Mesenchymal stem cell (in vitro differentiated cells and primary cell): ENCODE measurements at regions not wholly inside any gene's neighbourhood (a gene's known extent, or its start where the extent isn't known, plus 50 kb on each side); places are given as distances from the start of the nearest gene placed in this dataset.
A peak's percentile ranks its signal among the peaks of the same experiment; 100 is the strongest.

Experiments used
- DNase-seq: peaks from one replicate; pipeline ENCODE4 v3.0.0-alpha.2; 2013
- H2AFZ ChIP-seq: one replicate; pipeline ENCODE4 v1.6.1; 2013; ENCODE audit warnings: low read depth, mild to moderate bottlenecking, control low read depth, inconsistent platforms, low read length, moderate library complexity
- H2AK5ac ChIP-seq: 2 replicates; pipeline ENCODE4 v1.6.1; 2013; ENCODE audit warnings: low read length, moderate library complexity, mild to moderate bottlenecking, inconsistent platforms; ENCODE audit not compliant: severe bottlenecking
- H2BK120ac ChIP-seq: one replicate; pipeline ENCODE4 v1.6.1; 2013; ENCODE audit warnings: low read depth, mild to moderate bottlenecking, inconsistent platforms, low read length, moderate library complexity
- H2BK12ac ChIP-seq, 2 experiments: one replicate each; pipeline ENCODE4 v1.6.1; 2013; ENCODE audit warnings: inconsistent platforms in 2 of 2, low read length in 2 of 2, mild to moderate bottlenecking in 2 of 2, moderate library complexity in 2 of 2, control low read depth in 1 of 2
- H2BK15ac ChIP-seq: one replicate; pipeline ENCODE4 v1.6.1; 2013; ENCODE audit warnings: mild to moderate bottlenecking, low read depth, inconsistent platforms; ENCODE audit not compliant: poor library complexity, severe bottlenecking
- H2BK5ac ChIP-seq: 2 replicates; pipeline ENCODE4 v1.6.1; 2013; ENCODE audit warnings: low read depth, mild to moderate bottlenecking, low read length, control low read depth, inconsistent platforms; ENCODE audit not compliant: poor library complexity, severe bottlenecking
- H3K14ac ChIP-seq, 2 experiments: one replicate each; pipeline ENCODE4 v1.6.1; 2013; ENCODE audit warnings: inconsistent platforms in 2 of 2, low read length in 2 of 2, control low read depth in 1 of 2, mild to moderate bottlenecking in 1 of 2, moderate library complexity in 1 of 2
- H3K18ac ChIP-seq, 2 experiments: one replicate each; pipeline ENCODE4 v1.6.1; 2013; ENCODE audit warnings: inconsistent platforms in 2 of 2, low read length in 2 of 2, control low read depth in 1 of 2, low read depth in 1 of 2, mild to moderate bottlenecking in 1 of 2
- H3K23ac ChIP-seq, 2 experiments: one replicate each; pipeline ENCODE4 v1.6.1; 2013; ENCODE audit warnings: inconsistent platforms in 2 of 2, low read length in 2 of 2, mild to moderate bottlenecking in 2 of 2, moderate library complexity in 2 of 2, control low read depth in 1 of 2
- H3K27ac ChIP-seq: 2 replicates; pipeline ENCODE4 v1.5.1; 2013; ENCODE audit warnings: mild to moderate bottlenecking, moderate library complexity, low read length, control low read depth, inconsistent platforms; ENCODE audit not compliant: poor library complexity, severe bottlenecking
- H3K27me3 ChIP-seq, 2 experiments: 2 replicates each; pipeline versions ENCODE4 v1.6.1 to v1.7.0; 2013; ENCODE audit warnings: low read length in 2 of 2, mild to moderate bottlenecking in 2 of 2, moderate library complexity in 2 of 2, control low read depth in 1 of 2, inconsistent platforms in 1 of 2; ENCODE audit not compliant: control insufficient read depth in 1 of 2, insufficient read depth in 1 of 2
- H3K36me3 ChIP-seq, 2 experiments: 2 replicates each; pipeline versions ENCODE4 v1.6.1 to v1.7.0; 2013; ENCODE audit warnings: low read length in 2 of 2, control low read depth in 1 of 2, inconsistent platforms in 1 of 2, low read depth in 1 of 2, mild to moderate bottlenecking in 1 of 2; ENCODE audit not compliant: insufficient read depth in 2 of 2, control insufficient read depth in 1 of 2
- H3K4ac ChIP-seq, 2 experiments: one replicate each; pipeline ENCODE4 v1.6.1; 2013; ENCODE audit warnings: inconsistent platforms in 2 of 2, low read length in 2 of 2, mild to moderate bottlenecking in 2 of 2, moderate library complexity in 2 of 2, control low read depth in 1 of 2, low read depth in 1 of 2
- H3K4me1 ChIP-seq: 2 replicates; pipeline ENCODE4 v1.6.1; 2013; ENCODE audit warnings: low read depth, low read length, control low read depth; ENCODE audit not compliant: control insufficient read depth, insufficient read depth
- H3K4me2 ChIP-seq: 2 replicates; pipeline ENCODE4 v1.6.1; 2013; ENCODE audit warnings: low read length, mild to moderate bottlenecking, inconsistent platforms; ENCODE audit not compliant: poor library complexity, severe bottlenecking
- H3K4me3 ChIP-seq, 2 experiments: 2 replicates each; pipeline versions ENCODE4 v1.5.1 to v1.7.0; 2013; ENCODE audit warnings: low read length in 2 of 2, mild to moderate bottlenecking in 2 of 2, control low read depth in 1 of 2, low read depth in 1 of 2; ENCODE audit not compliant: insufficient read depth in 1 of 2
- H3K79me1 ChIP-seq: replicated peaks from 2 replicates; pipeline ENCODE4 v1.6.1; 2013; ENCODE audit warnings: mild to moderate bottlenecking, control low read depth, low read length, inconsistent platforms; ENCODE audit not compliant: poor library complexity, severe bottlenecking
- H3K9ac ChIP-seq: 2 replicates; pipeline ENCODE4 v1.7.0; 2013; ENCODE audit warnings: mild to moderate bottlenecking, low read length, moderate library complexity
- H3K9me3 ChIP-seq: 2 replicates; pipeline ENCODE4 v1.7.0; 2013; ENCODE audit warnings: mild to moderate bottlenecking, low read length; ENCODE audit not compliant: control insufficient read depth
- H4K8ac ChIP-seq: one replicate; pipeline ENCODE4 v1.6.1; 2013; ENCODE audit warnings: inconsistent platforms, mild to moderate bottlenecking, low read length, moderate library complexity
- H4K91ac ChIP-seq: one replicate; pipeline ENCODE4 v1.6.1; 2013; ENCODE audit warnings: mild to moderate bottlenecking, low read length, inconsistent platforms
- WGBS: methylation state at CpG from one replicate; pipeline ENCODE4 v1.1.7; 2013; ENCODE audit warnings: mixed read lengths; 5-methylcytosine and 5-hydroxymethylcytosine counted together

DNA sequence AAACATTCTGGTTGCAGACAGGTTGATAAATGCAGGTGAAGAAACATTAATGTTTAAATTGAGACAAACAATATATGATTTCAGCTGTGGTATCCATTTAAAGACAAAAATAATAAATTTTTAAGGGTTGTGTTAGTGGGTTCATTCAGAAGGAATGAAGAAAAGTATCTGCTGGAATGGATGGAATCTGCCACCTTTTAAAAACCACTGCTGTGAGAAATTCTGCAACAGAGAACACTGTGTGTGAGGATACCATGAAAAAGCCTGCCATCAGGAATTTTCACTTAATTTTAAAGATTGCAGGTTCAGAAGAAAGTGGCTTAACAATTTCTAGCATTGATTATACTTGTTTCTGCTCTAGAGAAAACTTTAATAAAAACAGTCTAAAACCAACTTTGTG is 184.6 kb upstream of the SOX5 start:
- Histone ChIP-seq H3K79me1 (no peaks in the 10 kb centered on the region), H2BK12ac (no peak overlapping the region), H3K9me3 (no peaks in the 10 kb centered on the region), H3K27ac (peak overlapping the region; percentile 45), H2AK5ac (no peak overlapping the region), H2BK5ac (no peak overlapping the region), H3K23ac (no peak overlapping the region), H2BK15ac (no peak overlapping the region), H2AFZ (no peak overlapping the region), H3K4ac (no peak overlapping the region), H3K18ac (no peak overlapping the region), H3K4me2 (no peak overlapping the region), H4K8ac (no peak overlapping the region), H3K4me3 (no peak overlapping the region), H3K9ac (no peak overlapping the region), H3K36me3 (no peaks in the 10 kb centered on the region), H3K4me1 (no peaks in the 10 kb centered on the region), H3K14ac (no peak overlapping the region), H4K91ac (no peak overlapping the region), H2BK120ac (no peak overlapping the region), H3K27me3 (no peaks in the 10 kb centered on the region)
- peak; percentile 6 for DNase-seq

DNA sequence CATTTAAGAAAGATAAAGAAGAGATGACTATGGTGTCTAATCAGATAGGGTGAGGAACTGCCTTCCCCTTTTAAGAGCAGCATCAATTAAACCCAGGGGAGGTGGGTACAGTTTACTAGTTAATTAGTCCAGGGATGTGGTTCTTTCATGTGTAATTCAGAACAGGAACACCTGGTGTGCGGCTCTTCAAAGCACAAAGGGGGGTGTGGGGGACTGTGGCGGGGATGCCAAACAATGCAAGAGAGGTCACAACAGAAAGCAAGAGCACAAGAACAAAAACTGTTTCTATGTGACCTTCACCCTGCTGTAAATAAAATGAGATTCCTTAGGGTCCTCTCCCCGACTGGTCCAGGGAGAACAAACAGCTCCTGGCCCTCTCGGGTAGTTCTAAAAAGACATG is 183.9 kb upstream of the SOX5 start:
- WGBS: 61% methylated on average over 3 of the region's 4 CpGs
- H3K4me2 ChIP-seq: no peak overlapping the region
- no peak overlapping the region for H4K91ac ChIP-seq
- no peak overlapping the region for H2BK15ac ChIP-seq
- no peaks in the 10 kb centered on the region for H3K36me3 ChIP-seq
- no peak for DNase-seq
- H2BK12ac ChIP-seq: no peak overlapping the region
- H3K79me1 ChIP-seq: no peaks in the 10 kb centered on the region
- peak overlapping the region; percentile 13 for H4K8ac ChIP-seq
- H3K23ac ChIP-seq: no peak overlapping the region
- H3K4me3 ChIP-seq: no peak overlapping the region
- H3K9me3 ChIP-seq: no peaks in the 10 kb centered on the region
- no peak overlapping the region for H2BK5ac ChIP-seq
- no peaks in the 10 kb centered on the region for H3K27me3 ChIP-seq
- no peaks in the 10 kb centered on the region for H3K4me1 ChIP-seq
- H2AFZ ChIP-seq: no peak overlapping the region
- peak overlapping the region; percentile 74 for H3K27ac ChIP-seq
- no peak overlapping the region for H3K9ac ChIP-seq
- peak overlapping the region; percentile 48 to 71 for H3K18ac ChIP-seq
- peak overlapping the region in 1 of 2 experiments; percentile 43 for H3K4ac ChIP-seq
- H3K14ac ChIP-seq: no peak overlapping the region
- peak overlapping the region; percentile 69 for H2AK5ac ChIP-seq
- H2BK120ac ChIP-seq: peak overlapping the region; percentile 57

DNA sequence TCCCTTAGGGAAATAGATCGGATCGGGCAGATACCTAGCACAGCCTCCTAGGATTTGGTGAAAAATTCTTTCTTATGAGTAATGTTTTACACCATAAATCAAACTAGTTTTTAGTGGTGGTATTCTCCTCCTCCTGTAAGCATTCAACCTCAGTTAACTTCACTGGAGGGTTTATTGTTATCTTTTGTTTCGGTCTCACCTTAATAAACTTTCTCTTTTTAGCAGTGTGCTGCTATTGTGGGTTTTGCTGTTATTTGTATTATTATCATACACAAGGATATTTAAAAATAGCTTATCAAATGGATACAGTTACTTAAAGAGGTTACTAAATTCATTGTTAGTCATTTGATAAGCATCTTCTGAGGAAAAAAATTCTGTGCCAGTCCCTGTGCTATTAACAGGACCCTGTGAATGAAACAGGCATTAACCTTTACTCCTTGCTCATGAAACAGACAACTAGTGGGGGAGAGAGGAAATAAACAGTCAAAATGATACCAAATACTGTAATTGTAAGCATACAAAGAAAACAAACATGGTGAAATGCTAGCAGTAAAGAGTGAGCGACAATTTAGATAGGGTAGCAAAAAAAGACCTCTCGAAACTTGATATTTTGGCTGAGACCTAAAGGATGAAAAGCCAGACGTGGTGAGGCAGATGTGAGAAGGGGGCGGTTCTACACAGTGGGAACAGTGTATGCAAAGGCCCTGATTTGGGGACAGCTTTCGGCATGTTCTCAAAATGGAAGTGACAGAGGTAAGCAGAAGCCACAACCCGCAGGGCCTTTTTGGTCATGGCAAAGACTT is 178.7 kb upstream of the SOX5 start:
- Histone ChIP-seq H2BK120ac (peak overlapping the region; percentile 43), H3K9ac (no peak overlapping the region), H2BK12ac (no peak overlapping the region), H3K4ac (peak overlapping the region in 1 of 2 experiments; percentile 17), H3K27ac (no peak overlapping the region), H2BK15ac (no peak overlapping the region), H3K4me3 (no peak overlapping the region), H3K79me1 (no peaks in the 10 kb centered on the region), H4K91ac (peak overlapping the region; percentile 50), H3K4me2 (no peak overlapping the region), H3K23ac (no peak overlapping the region), H3K36me3 (no peaks in the 10 kb centered on the region), H3K14ac (no peak overlapping the region), H2AK5ac (no peak overlapping the region), H3K4me1 (no peaks in the 10 kb centered on the region), H2AFZ (no peak overlapping the region), H4K8ac (no peak overlapping the region), H3K18ac (no peak overlapping the region), H3K9me3 (no peaks in the 10 kb centered on the region), H3K27me3 (no peaks in the 10 kb centered on the region), H2BK5ac (no peak overlapping the region)
- DNase-seq: no peak
- WGBS: 90% methylated on average over 7 of the region's 9 CpGs

DNA sequence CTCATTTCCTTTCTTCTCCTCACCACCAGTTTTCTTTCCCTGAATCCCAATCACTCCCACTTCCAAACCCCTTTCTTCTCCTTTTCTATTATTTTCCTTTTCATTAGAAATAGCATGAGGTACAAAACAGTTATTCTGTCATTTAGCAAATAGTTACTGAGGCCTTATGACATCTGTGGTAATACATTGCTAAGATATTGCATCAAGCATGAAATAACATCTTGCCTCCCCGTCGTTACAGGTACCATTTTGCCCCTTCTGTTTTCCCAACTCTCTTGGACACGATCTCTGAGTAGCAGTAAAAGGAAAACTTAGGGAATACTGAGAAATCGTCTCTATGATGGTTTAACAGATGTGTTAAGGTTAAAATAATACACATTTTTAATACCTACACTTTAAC is 175.8 kb upstream of the SOX5 start:
- Histone ChIP-seq H3K27ac (no peak overlapping the region), H3K4me3 (no peak overlapping the region), H3K27me3 (no peaks in the 10 kb centered on the region), H3K18ac (no peak overlapping the region), H2AK5ac (no peak overlapping the region), H2BK5ac (no peak overlapping the region), H3K14ac (no peak overlapping the region), H3K4me2 (no peak overlapping the region), H2BK15ac (no peak overlapping the region), H3K9ac (no peak overlapping the region), H2AFZ (no peak overlapping the region), H3K79me1 (no peaks in the 10 kb centered on the region), H2BK12ac (no peak overlapping the region), H3K23ac (no peak overlapping the region), H3K9me3 (no peaks in the 10 kb centered on the region), H4K8ac (no peak overlapping the region), H3K4ac (no peak overlapping the region), H4K91ac (no peak overlapping the region), H3K36me3 (no peaks in the 10 kb centered on the region), H2BK120ac (no peak overlapping the region), H3K4me1 (no peaks in the 10 kb centered on the region)
- DNase-seq: no peak
- WGBS: no CpG with 5 or more reads among the region's 4 CpGs
